ENCODE measurements at regions not wholly inside any gene's neighbourhood (a gene's known extent, or its start where the extent isn't known, plus 50 kb on each side); places are given as distances from the start of the nearest gene placed in this dataset.

DNA sequence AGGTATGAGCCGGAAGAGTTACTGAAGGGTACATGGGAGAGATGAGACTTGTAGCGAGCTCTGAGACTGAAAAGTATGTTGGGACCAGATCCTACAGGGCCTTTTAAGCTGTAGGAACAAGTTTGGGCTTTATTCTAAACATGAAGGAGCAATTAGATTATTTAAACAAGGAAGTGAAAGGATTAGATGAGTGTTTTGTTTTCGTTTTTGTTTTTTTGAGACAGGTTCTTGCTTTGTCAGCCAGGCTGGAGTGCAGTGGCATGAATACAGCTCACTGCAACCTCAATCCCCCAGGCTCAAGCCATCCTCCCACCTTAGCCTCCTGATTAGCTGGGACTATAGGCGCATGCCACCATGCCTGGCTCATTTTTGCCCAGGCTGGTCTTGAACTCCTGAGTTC, 110.7 kb downstream of the C1D start:
- no peak for DNase-seq (ENCODE audit: extremely low read depth, low read depth)
- no peak for TF ChIP-seq CTCF (IDR thresholded peaks at IDR 0.05; ENCODE audit: low read depth, low read length, missing control alignments)
- H3K4me3 ChIP-seq (replicated peaks; ENCODE audit: low read depth, low read length) = no peak overlapping the region

DNA sequence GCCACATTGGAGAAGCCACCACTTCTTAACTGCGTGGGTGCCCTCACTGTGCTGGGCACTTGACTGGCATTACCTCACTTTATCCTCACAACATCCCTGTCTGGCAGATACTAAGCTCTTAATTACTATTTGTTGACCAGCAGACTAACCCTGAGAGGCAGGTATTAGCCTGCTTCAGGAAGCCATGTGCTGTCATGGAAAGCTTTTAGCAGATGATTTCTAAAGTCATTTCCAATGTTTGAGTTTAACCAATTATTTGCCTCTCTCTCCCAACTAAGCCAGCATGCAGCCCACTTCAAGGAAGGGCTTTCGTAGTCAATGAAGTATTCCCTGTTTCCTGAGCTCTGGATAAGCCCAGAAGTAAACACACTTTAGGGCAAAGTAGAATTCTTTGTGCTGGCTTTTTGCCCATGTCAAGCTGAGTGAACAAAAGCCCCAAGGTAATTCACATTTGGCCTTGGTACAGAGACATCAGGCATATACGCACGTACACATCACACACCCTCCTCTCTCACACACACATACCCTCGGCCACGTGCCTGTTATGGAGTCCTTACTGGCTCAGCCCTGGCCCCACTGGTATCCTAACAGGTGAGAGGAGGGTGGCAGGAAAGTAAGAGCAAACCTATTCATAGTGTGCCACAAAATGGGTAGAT, 108.6 kb downstream of the C1D start:
- no peak for DNase-seq (ENCODE audit: extremely low read depth, low read depth)

GRCh38 chr2:67955748-67956603, 106.8 kb downstream of the C1D start:
- no peak for DNase-seq (ENCODE audit: extremely low read depth, low read depth)
- H3K4me3 ChIP-seq (replicated peaks; ENCODE audit: low read depth, low read length) = no peak overlapping the region
- TF ChIP-seq CTCF (IDR thresholded peaks at IDR 0.05; ENCODE audit: low read depth, low read length, missing control alignments) = no peak

More for the DNA sequence above, 108.6 kb downstream of the C1D start:
- no peak overlapping the region for H3K4me3 ChIP-seq (replicated peaks; ENCODE audit: low read depth, low read length)
- no peak for TF ChIP-seq CTCF (IDR thresholded peaks at IDR 0.05; ENCODE audit: low read depth, low read length, missing control alignments)

DNA sequence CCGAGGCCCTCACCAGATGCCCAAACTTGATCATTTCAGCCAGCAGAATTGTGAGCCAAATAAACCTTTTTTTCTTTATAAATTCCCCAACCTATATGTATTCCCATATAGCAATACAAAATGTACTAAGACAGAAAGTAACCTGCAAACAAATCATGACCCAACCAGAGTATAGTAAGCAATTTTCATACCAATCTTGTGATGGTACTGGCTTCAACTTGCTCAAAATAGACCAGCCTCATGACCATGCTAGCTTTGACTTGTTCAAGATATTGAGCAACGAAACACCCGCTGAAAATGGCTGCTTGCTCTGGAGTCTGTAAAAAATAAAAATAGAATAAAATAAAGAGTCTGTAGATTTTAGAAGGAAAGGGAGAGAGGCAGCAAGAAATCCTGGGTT, 97.6 kb downstream of the C1D start:
- H3K4me3 ChIP-seq (replicated peaks; ENCODE audit: low read depth, low read length) = no peak overlapping the region
- TF ChIP-seq CTCF (IDR thresholded peaks at IDR 0.05; ENCODE audit: low read depth, low read length, missing control alignments) = no peak
- DNase-seq (ENCODE audit: extremely low read depth, low read depth) = no peak

- no peak overlapping the region for H3K4me3 ChIP-seq (replicated peaks; ENCODE audit: low read depth, low read length)
- DNase-seq (ENCODE audit: extremely low read depth, low read depth) = no peak
- no peak for TF ChIP-seq CTCF (IDR thresholded peaks at IDR 0.05; ENCODE audit: low read depth, low read length, missing control alignments)
Observed at GRCh38 chr2:67970071-67970470, 92.7 kb downstream of the C1D start.

GRCh38 chr2:67970542-67970941, 92.3 kb downstream of the C1D start:
- H3K4me3 ChIP-seq (replicated peaks; ENCODE audit: low read depth, low read length) = no peak overlapping the region
- no peak for DNase-seq (ENCODE audit: extremely low read depth, low read depth)
- no peak for TF ChIP-seq CTCF (IDR thresholded peaks at IDR 0.05; ENCODE audit: low read depth, low read length, missing control alignments)

Data from HFF-Myc (cell line).